HG03575 (cell line): ENCODE measurements at regions not wholly inside any gene's neighbourhood (a gene's known extent, or its start where the extent isn't known, plus 50 kb on each side); places are given as distances from the start of the nearest gene placed in this dataset.
"Not testable (repeated sequence)": the region's sequence is repeated elsewhere in the genome, so short reads cannot be mapped to it uniquely, and the experiment has no call there.

Source experiments
- ATAC-seq: cut with Tn5 transposase; IDR thresholded peaks from one replicate; pipeline ENCODE4 v1.9.1; 2021; ENCODE audit not compliant: unreplicated experiment, insufficient number of reproducible peaks, low FRiP score; ENCODE audit errors: extremely low read depth

DNA sequence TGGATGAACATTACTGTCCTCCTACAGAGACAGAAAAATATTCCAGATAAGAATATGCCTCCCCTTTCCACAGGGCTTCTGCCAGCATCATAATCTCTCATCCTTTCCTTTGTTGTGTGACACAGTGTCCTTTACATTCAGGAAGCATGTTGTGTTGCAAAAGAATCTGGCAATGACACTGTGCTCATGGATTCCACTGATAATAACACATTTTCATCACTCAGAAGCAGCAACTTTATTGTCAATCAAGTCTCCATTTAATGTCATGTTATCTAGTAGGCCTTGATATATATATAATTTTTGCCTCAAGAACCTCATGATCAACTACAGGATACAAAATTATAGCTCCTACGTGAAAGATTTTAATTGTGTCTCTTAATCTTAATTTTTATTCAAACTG lies 833.9 kb downstream of the FSTL5 start:
- no peak for ATAC-seq

DNA sequence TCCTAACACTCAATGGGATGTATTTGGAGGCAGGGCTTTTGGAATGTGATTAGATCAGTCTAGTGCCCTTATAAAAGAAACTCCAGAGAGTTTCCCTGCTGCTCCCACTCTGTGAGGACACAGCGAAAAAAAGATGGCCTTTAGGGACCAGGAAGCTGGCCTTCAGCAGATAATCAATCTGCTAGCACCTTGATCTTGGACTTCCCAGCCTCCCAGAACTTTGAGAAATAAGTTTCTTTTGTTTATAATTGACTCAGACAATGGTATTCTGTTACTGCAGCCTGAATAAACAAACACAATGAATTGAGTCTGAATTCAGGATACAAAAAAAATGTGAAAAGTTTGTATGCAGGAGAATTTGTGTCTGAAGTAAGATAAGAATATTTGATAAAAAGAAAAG lies 842.1 kb downstream of the FSTL5 start:
- no peak for ATAC-seq

DNA sequence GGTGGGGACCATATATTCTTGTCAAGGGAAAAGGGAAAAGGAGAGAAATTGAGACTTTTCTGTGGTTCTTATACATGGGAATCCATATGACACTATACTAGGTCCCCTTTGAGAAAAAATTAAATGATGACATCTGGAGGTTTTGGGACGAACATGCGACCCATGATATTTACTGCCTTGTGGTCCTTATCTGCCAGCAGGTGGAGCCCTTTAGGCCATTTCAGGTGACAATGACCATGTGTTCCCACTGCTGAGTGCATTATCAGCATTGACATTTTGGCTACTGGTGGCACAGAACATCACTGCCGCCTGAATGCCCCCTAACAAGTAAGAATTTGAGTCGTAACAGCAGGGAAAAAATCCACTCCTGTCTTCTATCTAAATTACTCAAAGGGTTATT lies 843.4 kb downstream of the FSTL5 start:
- peak; percentile 54 for ATAC-seq

DNA sequence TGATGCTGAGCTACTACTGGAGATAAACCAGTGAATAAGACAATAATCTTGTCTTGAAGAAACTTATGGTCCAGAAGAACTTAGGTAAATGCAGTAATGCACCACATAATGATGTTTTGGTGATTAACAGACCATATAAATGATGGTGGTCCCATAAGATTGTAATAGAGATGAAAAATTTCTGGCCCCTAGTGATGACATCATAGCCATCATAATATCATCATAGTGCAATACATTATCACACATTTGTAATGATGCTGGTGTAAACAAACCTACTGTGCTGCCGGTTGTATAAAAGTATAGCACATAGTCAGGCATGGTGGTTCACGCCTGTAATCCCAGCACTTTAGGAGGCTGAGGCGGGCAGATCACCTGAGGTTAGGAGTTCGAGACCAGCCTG lies 846.8 kb downstream of the FSTL5 start:
- ATAC-seq = no peak

DNA sequence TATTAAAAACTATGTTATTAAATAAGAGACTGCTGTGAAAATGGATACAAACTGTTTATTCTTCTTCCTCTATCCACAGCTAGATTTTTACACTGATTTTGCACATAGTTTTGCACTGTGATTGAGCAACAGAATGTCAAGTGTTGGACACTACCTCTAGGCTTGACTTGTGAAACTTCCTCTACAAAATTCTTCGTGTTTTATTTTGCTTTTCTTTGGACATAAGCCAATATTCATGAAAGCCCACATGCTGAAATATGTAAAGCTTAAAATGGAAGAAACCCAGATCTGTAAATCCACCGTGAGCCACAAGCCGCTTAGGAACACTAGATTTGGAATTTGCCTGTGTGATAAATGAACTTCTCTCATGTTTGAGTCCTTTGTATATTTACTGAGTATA lies 849.4 kb downstream of the FSTL5 start:
- ATAC-seq = no peak

- ATAC-seq = no peak
These were observed 860.2 kb downstream of the FSTL5 start for GRCh38 chr4:161303551-161303950.

DNA sequence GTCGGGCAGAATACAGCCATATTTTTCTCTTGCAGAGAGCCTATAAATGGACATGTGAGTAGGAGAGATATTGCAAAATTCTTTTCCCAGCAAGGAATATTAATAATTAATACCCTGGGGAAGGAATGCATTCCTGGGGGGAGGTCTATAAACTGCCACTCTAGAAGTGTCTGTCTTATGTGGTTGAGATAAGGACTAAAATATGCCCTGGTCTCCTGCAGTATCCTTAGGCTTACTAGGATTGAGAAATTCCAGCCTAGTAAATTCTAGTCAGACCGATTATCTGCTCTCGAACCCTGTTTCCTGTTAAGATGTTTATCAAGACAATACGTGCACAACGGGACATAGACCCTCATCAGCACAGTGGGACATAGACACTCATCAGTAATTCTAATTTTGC lies 872.6 kb downstream of the FSTL5 start:
- ATAC-seq = no peak

DNA sequence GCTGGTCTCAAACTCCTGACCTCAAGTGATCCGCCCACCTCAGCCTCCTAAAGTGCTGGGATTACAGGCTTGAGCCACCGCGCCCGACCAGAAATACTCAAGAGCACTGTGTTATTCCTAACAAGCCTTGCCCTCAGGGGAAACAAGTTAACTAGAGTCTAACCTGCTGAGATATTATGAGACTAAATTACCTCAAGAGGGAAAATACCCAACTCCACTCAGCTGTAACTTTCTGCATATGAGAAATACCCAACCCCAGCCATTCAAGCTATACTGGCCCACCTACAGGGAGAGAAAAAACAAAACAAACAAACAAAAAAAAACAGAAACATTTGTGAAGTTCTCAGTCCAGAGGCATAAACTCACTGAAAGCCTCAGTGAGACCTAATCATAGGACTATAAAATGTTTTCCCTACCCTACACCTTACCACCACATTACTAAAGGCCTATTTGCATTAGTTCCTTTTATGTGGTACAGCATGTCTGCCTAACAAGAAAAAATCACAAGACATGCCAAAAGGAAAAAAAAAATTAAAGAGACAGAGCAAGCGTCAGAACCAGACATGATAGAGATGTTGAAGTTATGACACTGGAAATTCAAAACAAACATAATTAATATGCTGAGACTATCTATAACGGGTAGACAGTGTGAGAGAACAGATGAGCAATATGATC lies 876.0 kb downstream of the FSTL5 start:
- no peak for ATAC-seq

- ATAC-seq = no peak
These were observed 878.3 kb downstream of the FSTL5 start for GRCh38 chr4:161285461-161285860.

DNA sequence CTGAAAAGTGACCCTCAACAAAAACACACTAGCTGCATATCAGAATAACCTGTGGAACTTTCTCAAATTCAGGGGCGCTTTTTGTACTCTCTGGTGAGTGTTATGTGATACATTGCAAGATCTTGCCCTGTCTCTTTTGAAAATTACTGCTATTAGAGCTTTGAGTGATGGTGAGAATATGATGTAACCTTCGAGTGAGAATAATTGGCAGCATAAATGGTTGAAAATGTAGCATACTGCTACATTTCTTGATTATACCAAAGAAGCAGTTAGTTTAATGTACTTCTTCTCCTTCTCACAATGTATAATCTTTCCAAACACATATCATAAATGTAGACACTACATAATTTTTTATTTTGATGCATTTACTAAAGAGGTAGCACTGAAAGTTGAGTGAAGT lies 882.9 kb downstream of the FSTL5 start:
- no peak for ATAC-seq

DNA sequence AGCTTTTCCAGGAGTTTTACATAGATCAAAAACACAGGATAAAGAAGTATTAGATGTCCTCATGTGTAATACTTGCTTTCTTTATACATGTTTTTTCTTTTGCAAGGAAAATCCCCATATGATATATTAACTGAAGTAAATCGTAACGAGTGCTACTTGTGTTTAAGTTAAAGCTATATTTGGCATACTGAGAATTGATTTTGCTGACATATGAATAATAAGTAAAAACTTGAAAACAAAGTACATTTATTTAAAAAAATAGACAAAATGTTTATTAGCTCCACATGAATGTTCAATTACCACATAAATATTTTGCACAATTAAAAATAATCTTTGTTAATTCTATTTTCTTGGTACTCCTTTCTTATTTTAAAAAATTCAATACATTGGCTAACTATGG lies 884.7 kb downstream of the FSTL5 start:
- ATAC-seq = no peak

DNA sequence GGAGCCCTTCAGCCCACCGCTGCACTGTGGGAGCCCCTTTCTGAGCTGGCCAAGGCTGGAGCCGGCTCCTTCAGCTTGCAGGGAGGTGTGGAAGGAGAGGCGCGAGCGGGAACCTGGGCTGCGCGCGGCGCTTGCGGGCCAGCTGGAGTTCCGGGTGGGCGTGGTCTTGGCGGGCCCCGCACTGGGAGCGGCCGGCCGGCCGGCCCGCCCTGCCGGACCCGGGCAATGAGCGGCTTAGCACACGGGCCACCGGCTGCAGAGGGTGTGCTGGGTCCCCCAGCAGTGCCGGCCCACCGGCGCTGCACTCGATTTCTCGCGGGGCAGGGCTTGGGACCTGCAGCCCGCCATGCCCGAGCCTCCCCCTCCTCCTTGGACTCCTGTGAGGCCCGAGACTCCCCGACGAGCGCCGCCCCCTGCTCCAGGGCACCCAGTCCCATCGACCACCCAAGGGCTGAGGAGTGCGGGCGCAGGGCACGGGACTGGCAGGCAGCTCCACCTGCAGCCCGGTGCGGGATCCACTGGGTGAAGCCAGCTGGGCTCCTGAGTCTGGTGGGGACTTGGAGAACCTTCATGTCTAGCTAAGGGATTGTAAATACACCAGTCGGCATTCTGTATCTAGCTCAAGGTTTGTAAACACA lies 886.5 kb downstream of the FSTL5 start:
- not testable (repeated sequence) for ATAC-seq

DNA sequence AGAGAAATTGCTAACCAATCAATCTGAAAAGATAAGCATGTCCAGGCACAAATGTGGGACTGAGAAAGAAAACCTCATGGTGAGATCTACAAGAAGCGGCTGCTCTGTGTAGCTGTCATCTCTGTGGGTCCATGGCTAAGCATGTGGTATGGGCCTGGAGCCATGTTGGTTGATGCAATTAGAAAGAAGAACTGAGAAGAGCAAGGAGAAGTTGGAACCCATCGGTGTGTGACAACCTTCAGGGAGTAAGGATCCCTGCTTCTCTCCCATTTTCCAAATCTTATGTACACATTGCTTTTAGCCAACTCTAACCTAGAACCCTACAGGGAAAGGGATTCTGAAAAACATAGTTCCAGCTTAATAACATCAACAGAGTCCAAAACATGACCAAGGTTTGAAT lies 890.2 kb downstream of the FSTL5 start:
- ATAC-seq = no peak

- ATAC-seq = no peak
These were observed 903.0 kb downstream of the FSTL5 start for GRCh38 chr4:161260819-161261218.

GRCh38 chr4:161256716-161257115 lies 907.1 kb downstream of the FSTL5 start:
- ATAC-seq = no peak

- ATAC-seq = no peak
These were observed 907.6 kb downstream of the FSTL5 start for GRCh38 chr4:161256172-161256571.

- ATAC-seq = no peak
These were observed 909.4 kb downstream of the FSTL5 start for GRCh38 chr4:161254375-161254774.

DNA sequence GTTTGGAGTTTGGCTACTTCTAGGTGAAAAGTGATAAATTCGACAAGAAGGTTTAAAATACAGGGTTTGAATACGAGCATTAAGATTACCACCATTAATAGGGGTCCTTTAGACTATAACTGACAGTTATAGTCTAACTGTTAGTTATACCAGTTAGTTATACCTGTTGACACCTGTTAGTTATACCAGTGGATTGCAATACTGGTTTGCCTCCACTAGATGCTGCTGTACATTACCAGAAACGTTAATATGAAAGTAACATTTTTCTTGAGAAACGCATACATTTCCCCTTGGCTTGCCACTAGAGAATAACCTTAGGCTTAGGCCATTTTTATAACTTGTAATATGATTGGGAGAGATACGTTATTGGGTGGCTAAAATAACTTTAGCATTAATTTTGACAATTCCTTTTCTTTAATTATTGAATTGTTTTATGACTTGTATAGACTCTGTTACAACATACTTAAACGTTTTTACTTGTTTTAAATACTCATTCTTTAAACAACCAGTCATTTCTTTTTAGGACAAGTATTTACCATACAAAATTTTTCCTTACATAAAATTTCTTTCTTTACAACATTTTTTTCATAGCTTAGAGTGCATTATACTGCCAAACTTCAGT lies 911.2 kb downstream of the FSTL5 start:
- peak; percentile 72 for ATAC-seq

DNA sequence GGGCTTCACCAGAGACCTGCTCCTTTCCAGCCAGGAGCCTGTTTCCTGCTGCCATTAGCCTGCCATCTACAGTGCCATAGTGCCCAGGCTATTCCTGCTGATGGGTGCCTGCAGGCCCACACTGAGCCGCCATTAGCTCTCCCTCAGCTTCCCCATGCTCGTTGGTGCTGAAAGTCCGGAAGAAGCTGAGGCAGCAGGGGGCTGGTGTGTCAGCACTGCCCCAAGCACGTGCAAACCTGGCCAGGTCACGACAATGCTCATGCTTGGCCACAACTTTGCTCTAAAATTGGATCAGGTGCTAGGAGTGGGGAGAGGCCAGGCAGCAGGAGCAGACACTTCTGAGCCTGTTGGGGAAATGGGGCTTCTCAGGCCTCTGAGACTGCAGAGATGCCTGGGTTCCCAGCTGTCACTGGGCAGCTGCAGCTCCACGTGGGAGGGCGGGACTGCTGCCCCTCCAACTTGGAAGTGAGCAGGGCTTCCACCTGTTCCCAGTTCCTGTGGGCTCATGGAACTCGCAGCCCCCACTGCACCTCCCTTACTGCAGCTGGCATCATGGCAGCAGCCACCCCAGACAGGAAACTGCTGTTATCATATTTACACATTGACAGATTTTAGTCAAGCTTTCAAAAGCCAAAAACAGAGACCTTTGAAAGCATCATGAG lies 913.9 kb downstream of the FSTL5 start:
- ATAC-seq = no peak

DNA sequence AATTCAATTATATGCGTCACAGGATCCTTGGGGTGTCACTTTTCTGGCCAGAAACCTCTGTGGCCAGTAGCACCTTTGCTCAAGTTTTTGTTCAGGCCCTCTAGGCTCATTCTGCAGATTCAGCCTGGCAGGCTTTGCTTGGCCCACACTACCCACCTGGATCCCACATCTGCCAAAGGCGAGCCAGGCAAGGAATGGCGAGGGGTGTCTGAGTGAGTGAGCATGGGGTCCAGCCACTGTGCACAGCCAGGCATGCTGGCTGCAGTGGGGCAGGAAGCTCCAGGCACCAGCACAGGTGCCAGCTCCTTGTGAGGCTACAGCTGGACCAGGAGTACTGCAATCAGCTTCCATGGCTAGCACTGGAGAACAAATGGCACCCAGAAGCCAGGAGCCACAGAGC lies 914.9 kb downstream of the FSTL5 start:
- ATAC-seq = no peak
